ENCODE measurements at regions not wholly inside any gene's neighbourhood (a gene's known extent, or its start where the extent isn't known, plus 50 kb on each side); places are given as distances from the start of the nearest gene placed in this dataset.

DNA sequence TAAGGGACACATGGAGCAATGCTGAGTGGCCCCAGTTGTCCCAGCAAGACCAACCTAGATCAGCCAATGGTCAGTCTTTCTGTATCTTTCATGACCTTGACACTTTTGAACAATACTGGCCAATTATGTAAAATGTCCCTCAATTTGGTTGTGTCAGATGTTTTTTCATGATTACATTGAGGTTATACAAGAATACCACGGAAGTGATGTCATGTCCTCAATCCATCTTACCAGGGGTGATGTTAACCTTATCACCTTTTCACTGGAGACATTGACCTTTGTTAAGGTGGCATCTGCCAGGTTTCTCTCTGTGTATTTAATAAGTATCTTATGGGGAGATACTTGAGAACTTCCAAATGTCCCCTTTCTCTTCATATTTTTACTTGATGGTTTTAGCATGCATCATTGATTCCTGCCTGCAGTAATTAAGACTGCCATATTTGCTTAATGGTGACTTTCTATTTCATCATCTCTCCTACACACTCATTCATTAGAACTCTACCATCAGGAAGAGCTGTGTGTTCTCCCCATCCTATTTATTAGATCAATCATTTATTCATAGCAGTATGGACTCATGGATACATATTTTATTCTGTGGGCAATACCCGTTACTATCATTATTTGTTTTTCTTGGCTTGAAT lies 64.7 kb upstream of the RFLNA start:
- Histone ChIP-seq H3K9ac (ENCODE audit: low read length) (no peak overlapping the region), H3K79me2 (ENCODE audit: insufficient read depth, low read length) (no peaks in the 10 kb centered on the region), H3K36me3 (ENCODE audit: control insufficient read depth in 1 of 2, insufficient read depth in 2 of 2, low read length in 2 of 2) (no peaks in the 10 kb centered on the region), H3K4me3 (replicated peaks in 1 of 2; ENCODE audit: low read depth in 1 of 2, low read length in 2 of 2) (no peak overlapping the region), H3K4me2 (ENCODE audit: low read length) (no peak overlapping the region), H3K27ac (ENCODE audit: low read depth, low read length) (no peak overlapping the region), H4K20me1 (ENCODE audit: insufficient read depth) (no peaks in the 10 kb centered on the region), H3K9me3 (ENCODE audit: control insufficient read depth in 1 of 2, insufficient read depth in 1 of 2, low read depth in 1 of 2, low read length in 2 of 2) (no peaks in the 10 kb centered on the region), H3K9me2 (ENCODE audit: insufficient read depth) (no peaks in the 10 kb centered on the region), H3K4me1 (ENCODE audit: control insufficient read depth in 1 of 2, insufficient read depth in 2 of 2, low read length in 2 of 2) (no peaks in the 10 kb centered on the region), H3K27me3 (ENCODE audit: insufficient read depth, low read length) (peaks cover 5% of the 10 kb centered on the region; the same call in 1 of the 2 replicates), H2AFZ (ENCODE audit: low read depth, low read length, poor library complexity, severe bottlenecking) (no peak overlapping the region)
- RAD21 ChIA-PET (ENCODE audit: low non-redundant PET in 1 of 2, low total read pairs in 2 of 2, uncharacterized antibody in 2 of 2, unreplicated experiment in 2 of 2): no interaction called here
- POLR2A ChIA-PET: no interaction called here
- BruUV-seq (replicated peaks): no TSS peak
- TF ChIP-seq POLR2AphosphoS5 (IDR thresholded peaks at IDR 0.05; ENCODE audit: low read depth, low read length): no peak
- TF ChIP-seq, protein P1, sequence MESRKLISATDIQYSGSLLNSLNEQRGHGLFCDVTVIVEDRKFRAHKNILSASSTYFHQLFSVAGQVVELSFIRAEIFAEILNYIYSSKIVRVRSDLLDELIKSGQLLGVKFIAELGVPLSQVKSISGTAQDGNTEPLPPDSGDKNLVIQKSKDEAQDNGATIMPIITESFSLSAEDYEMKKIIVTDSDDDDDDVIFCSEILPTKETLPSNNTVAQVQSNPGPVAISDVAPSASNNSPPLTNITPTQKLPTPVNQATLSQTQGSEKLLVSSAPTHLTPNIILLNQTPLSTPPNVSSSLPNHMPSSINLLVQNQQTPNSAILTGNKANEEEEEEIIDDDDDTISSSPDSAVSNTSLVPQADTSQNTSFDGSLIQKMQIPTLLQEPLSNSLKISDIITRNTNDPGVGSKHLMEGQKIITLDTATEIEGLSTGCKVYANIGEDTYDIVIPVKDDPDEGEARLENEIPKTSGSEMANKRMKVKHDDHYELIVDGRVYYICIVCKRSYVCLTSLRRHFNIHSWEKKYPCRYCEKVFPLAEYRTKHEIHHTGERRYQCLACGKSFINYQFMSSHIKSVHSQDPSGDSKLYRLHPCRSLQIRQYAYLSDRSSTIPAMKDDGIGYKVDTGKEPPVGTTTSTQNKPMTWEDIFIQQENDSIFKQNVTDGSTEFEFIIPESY (IDR thresholded peaks at IDR 0.05; ENCODE audit: extremely low read depth, insufficient replicate concordance, low read length): no peak
- TF ChIP-seq, protein P2, sequence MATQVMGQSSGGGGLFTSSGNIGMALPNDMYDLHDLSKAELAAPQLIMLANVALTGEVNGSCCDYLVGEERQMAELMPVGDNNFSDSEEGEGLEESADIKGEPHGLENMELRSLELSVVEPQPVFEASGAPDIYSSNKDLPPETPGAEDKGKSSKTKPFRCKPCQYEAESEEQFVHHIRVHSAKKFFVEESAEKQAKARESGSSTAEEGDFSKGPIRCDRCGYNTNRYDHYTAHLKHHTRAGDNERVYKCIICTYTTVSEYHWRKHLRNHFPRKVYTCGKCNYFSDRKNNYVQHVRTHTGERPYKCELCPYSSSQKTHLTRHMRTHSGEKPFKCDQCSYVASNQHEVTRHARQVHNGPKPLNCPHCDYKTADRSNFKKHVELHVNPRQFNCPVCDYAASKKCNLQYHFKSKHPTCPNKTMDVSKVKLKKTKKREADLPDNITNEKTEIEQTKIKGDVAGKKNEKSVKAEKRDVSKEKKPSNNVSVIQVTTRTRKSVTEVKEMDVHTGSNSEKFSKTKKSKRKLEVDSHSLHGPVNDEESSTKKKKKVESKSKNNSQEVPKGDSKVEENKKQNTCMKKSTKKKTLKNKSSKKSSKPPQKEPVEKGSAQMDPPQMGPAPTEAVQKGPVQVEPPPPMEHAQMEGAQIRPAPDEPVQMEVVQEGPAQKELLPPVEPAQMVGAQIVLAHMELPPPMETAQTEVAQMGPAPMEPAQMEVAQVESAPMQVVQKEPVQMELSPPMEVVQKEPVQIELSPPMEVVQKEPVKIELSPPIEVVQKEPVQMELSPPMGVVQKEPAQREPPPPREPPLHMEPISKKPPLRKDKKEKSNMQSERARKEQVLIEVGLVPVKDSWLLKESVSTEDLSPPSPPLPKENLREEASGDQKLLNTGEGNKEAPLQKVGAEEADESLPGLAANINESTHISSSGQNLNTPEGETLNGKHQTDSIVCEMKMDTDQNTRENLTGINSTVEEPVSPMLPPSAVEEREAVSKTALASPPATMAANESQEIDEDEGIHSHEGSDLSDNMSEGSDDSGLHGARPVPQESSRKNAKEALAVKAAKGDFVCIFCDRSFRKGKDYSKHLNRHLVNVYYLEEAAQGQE (IDR thresholded peaks at IDR 0.05; ENCODE audit: low read depth): no peak
- CTCF ChIA-PET: no interaction called here
- intact Hi-C loops (cut with micrococcal nuclease): no loop called here
- DNase-seq (ENCODE audit: low read depth, low spot score) (no peak), ATAC-seq (no peak)
